ENCODE measurements at regions not wholly inside any gene's neighbourhood (a gene's known extent, or its start where the extent isn't known, plus 50 kb on each side); places are given as distances from the start of the nearest gene placed in this dataset.

GRCh38 chr3:153429821-153430220 is 267.8 kb downstream of the RAP2B start:
- TF ChIP-seq SMC3 (IDR thresholded peaks at IDR 0.05) = no peak
- TF ChIP-seq, protein P1, sequence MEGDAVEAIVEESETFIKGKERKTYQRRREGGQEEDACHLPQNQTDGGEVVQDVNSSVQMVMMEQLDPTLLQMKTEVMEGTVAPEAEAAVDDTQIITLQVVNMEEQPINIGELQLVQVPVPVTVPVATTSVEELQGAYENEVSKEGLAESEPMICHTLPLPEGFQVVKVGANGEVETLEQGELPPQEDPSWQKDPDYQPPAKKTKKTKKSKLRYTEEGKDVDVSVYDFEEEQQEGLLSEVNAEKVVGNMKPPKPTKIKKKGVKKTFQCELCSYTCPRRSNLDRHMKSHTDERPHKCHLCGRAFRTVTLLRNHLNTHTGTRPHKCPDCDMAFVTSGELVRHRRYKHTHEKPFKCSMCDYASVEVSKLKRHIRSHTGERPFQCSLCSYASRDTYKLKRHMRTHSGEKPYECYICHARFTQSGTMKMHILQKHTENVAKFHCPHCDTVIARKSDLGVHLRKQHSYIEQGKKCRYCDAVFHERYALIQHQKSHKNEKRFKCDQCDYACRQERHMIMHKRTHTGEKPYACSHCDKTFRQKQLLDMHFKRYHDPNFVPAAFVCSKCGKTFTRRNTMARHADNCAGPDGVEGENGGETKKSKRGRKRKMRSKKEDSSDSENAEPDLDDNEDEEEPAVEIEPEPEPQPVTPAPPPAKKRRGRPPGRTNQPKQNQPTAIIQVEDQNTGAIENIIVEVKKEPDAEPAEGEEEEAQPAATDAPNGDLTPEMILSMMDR (IDR thresholded peaks at IDR 0.05) = no peak
- TF ChIP-seq, protein P2, sequence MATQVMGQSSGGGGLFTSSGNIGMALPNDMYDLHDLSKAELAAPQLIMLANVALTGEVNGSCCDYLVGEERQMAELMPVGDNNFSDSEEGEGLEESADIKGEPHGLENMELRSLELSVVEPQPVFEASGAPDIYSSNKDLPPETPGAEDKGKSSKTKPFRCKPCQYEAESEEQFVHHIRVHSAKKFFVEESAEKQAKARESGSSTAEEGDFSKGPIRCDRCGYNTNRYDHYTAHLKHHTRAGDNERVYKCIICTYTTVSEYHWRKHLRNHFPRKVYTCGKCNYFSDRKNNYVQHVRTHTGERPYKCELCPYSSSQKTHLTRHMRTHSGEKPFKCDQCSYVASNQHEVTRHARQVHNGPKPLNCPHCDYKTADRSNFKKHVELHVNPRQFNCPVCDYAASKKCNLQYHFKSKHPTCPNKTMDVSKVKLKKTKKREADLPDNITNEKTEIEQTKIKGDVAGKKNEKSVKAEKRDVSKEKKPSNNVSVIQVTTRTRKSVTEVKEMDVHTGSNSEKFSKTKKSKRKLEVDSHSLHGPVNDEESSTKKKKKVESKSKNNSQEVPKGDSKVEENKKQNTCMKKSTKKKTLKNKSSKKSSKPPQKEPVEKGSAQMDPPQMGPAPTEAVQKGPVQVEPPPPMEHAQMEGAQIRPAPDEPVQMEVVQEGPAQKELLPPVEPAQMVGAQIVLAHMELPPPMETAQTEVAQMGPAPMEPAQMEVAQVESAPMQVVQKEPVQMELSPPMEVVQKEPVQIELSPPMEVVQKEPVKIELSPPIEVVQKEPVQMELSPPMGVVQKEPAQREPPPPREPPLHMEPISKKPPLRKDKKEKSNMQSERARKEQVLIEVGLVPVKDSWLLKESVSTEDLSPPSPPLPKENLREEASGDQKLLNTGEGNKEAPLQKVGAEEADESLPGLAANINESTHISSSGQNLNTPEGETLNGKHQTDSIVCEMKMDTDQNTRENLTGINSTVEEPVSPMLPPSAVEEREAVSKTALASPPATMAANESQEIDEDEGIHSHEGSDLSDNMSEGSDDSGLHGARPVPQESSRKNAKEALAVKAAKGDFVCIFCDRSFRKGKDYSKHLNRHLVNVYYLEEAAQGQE (IDR thresholded peaks at IDR 0.05) = no peak
- no peak for TF ChIP-seq EHMT2 (IDR thresholded peaks at IDR 0.05; ENCODE audit: low read depth)
- TF ChIP-seq MAX (IDR thresholded peaks at IDR 0.05) = no peak
- TF ChIP-seq, protein P3, sequence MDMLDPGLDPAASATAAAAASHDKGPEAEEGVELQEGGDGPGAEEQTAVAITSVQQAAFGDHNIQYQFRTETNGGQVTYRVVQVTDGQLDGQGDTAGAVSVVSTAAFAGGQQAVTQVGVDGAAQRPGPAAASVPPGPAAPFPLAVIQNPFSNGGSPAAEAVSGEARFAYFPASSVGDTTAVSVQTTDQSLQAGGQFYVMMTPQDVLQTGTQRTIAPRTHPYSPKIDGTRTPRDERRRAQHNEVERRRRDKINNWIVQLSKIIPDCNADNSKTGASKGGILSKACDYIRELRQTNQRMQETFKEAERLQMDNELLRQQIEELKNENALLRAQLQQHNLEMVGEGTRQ (IDR thresholded peaks at IDR 0.05) = no peak
- no peak for TF ChIP-seq CBX2 (IDR thresholded peaks at IDR 0.05; ENCODE audit: borderline replicate concordance, low read depth)
- no peak for TF ChIP-seq HDAC2 (IDR thresholded peaks at IDR 0.05)
- no peak for TF ChIP-seq EP300 (IDR thresholded peaks at IDR 0.05)

All from A549 (cell line).